Activated CD8-positive, alpha-beta T cell treated with anti-CD3 and anti-CD28 coated beads for 36 hours (primary cell): ENCODE measurements at regions not wholly inside any gene's neighbourhood (a gene's known extent, or its start where the extent isn't known, plus 50 kb on each side); places are given as distances from the start of the nearest gene placed in this dataset.
"Not testable (repeated sequence)": the region's sequence is repeated elsewhere in the genome, so short reads cannot be mapped to it uniquely, and the experiment has no call there.

Experiments
- ATAC-seq: fragments of 200-7000 bp; cut with Tn5 transposase; one replicate; pipeline ENCODE4 v1.10.0; 2021; ENCODE audit warnings: mild to moderate bottlenecking, moderate library complexity
- CTCF ChIA-PET: fragments of 350-600 bp; sonication (Branson Sonifier 250); formaldehyde crosslinking; loops from one replicate; lab custom pipeline; 2021; ENCODE audit warnings: antibody characterized with exemption; lab: Charles Lee
- POLR2A ChIA-PET: fragments of 350-600 bp; sonication (Branson Sonifier 250); formaldehyde crosslinking; loops from one replicate; lab custom pipeline; 2021; ENCODE audit warnings: antibody characterized with exemption; lab: Charles Lee
- DNase-seq: peaks from one replicate; pipeline ENCODE4 v3.0.0-alpha.2; 2020
- H3K27ac Mint-ChIP-seq: one replicate; pipeline ENCODE4 v1.8.0; 2021; ENCODE audit warnings: mild to moderate bottlenecking, mixed read lengths
- H3K27me3 Mint-ChIP-seq: one replicate; pipeline ENCODE4 v1.8.0; 2021; ENCODE audit warnings: mixed read lengths
- H3K36me3 Mint-ChIP-seq: one replicate; pipeline ENCODE4 v1.8.0; 2021; ENCODE audit warnings: low read depth, mixed read lengths
- H3K4me1 Mint-ChIP-seq: one replicate; pipeline ENCODE4 v1.8.0; 2021; ENCODE audit warnings: low read depth, mixed read lengths
- H3K4me3 Mint-ChIP-seq: one replicate; pipeline ENCODE4 v1.8.0; 2021; ENCODE audit warnings: mild to moderate bottlenecking, moderate library complexity, mixed read lengths
- H3K9me3 Mint-ChIP-seq: one replicate; pipeline ENCODE4 v1.8.0; 2021; ENCODE audit warnings: mixed read lengths
- intact Hi-C: fragments of 100-400 bp; cut with micrococcal nuclease; formaldehyde crosslinking; loops from one replicate; pipeline ENCODE4 v1.10.0; 2022
- TF ChIP-seq, protein P1 (sequence below): fragments of 200-600 bp; IDR thresholded peaks from one replicate; pipeline ENCODE4 v1.8.0; 2022; ENCODE audit warnings: antibody characterized with exemption, mild to moderate bottlenecking

DNA sequence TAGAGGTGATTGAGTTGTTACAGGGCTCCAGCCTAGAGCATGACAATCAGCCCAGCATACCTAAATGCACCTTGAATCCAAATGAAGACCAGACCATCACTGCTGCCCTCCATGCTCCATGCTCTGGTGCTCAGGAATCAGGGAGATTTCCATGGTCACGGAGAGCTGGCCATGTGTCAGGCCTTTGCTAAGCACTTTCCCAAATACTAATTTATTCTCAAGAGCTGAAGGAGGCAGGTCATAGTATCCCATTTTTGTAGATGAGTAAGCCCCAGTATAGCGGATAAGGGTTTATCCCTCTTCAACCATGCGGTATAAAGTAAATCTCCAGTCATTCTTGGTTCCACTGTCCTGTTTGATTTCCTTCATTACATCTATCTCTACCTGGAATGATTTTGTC, 240.8 kb downstream of the TFAP2A start:
- intact Hi-C loops, result no loop called here
- ChIA-PET POLR2A (no interaction called here), CTCF (no interaction called here)
- DNase-seq, result no peak
- TF ChIP-seq, protein P1, sequence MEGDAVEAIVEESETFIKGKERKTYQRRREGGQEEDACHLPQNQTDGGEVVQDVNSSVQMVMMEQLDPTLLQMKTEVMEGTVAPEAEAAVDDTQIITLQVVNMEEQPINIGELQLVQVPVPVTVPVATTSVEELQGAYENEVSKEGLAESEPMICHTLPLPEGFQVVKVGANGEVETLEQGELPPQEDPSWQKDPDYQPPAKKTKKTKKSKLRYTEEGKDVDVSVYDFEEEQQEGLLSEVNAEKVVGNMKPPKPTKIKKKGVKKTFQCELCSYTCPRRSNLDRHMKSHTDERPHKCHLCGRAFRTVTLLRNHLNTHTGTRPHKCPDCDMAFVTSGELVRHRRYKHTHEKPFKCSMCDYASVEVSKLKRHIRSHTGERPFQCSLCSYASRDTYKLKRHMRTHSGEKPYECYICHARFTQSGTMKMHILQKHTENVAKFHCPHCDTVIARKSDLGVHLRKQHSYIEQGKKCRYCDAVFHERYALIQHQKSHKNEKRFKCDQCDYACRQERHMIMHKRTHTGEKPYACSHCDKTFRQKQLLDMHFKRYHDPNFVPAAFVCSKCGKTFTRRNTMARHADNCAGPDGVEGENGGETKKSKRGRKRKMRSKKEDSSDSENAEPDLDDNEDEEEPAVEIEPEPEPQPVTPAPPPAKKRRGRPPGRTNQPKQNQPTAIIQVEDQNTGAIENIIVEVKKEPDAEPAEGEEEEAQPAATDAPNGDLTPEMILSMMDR, result no peak
- Mint-ChIP-seq H3K4me1 (no peaks in the 10 kb centered on the region), H3K4me3 (no peak overlapping the region), H3K27ac (no peak overlapping the region), H3K27me3 (peaks cover 1% of the 10 kb centered on the region), H3K9me3 (no peaks in the 10 kb centered on the region), H3K36me3 (no peaks in the 10 kb centered on the region)
- no peak for ATAC-seq

DNA sequence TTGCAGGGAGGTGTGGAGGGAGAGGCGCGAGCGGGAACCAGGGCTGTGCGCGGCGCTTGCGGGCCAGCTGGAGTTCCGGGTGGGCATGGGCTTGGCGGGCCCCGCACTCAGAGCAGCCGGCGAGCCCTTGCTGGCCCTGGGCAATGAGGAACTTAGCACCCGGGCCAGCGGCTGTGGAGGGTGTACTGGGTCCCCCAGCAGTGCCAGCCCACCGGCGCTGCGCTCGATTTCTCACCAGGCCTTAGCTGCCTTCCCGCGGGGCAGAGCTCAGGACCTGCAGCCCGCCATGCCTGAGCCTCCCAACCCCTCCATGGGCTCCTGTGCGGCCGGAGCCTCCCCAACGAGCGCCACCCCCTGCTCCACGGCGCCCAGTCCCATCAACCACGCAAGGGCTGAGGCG, 243.2 kb downstream of the TFAP2A start:
- intact Hi-C loops, H3K27ac Mint-ChIP-seq, H3K9me3 Mint-ChIP-seq, POLR2A ChIA-PET, H3K36me3 Mint-ChIP-seq, CTCF ChIA-PET, DNase-seq, ATAC-seq, H3K27me3 Mint-ChIP-seq, H3K4me1 Mint-ChIP-seq, H3K4me3 Mint-ChIP-seq: not testable (repeated sequence)

GRCh38 chr6:10170816-10171215, 244.1 kb downstream of the TFAP2A start:
- ATAC-seq, result no peak
- intact Hi-C loops, result no loop called here
- POLR2A ChIA-PET, result no interaction called here

DNA sequence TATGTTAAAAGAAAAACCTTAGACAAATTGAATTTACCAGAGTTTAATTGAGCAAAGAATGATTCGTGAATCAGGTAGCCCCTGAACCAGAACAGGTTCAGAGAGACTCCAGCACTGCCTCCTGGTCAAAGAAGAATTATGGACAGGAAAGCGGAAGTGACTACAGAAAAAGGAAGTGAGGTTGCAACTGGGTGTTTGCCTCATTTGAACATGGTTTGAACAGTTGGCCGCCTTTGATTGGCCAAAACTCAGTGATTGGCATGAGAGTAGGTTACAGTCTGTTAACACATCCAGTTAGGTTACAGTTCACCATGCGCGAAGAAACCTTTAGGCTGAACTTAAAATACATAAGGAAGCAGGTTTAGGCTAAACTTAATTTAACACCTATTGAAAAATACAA, 248.8 kb downstream of the TFAP2A start:
- no peaks in the 10 kb centered on the region for H3K36me3 Mint-ChIP-seq
- ChIA-PET POLR2A (no interaction called here), CTCF (no interaction called here)
- intact Hi-C loops, result no loop called here
- ATAC-seq (no peak), DNase-seq (no peak)
- H3K27me3 Mint-ChIP-seq, result no peaks in the 10 kb centered on the region
- TF ChIP-seq, protein P1, result no peak
- H3K4me3 Mint-ChIP-seq, result no peak overlapping the region
- H3K4me1 Mint-ChIP-seq, result no peaks in the 10 kb centered on the region
- H3K9me3 Mint-ChIP-seq, result no peaks in the 10 kb centered on the region
- no peak overlapping the region for H3K27ac Mint-ChIP-seq

More at GRCh38 chr6:10170816-10171215, 244.1 kb downstream of the TFAP2A start:
- no peak overlapping the region for H3K27ac Mint-ChIP-seq
- no peak overlapping the region for H3K4me3 Mint-ChIP-seq
- H3K36me3 Mint-ChIP-seq, result no peaks in the 10 kb centered on the region
- no peak for DNase-seq
- no peaks in the 10 kb centered on the region for H3K4me1 Mint-ChIP-seq
- H3K27me3 Mint-ChIP-seq, result peaks cover 1% of the 10 kb centered on the region
- no peaks in the 10 kb centered on the region for H3K9me3 Mint-ChIP-seq
- CTCF ChIA-PET, result no interaction called here
- TF ChIP-seq, protein P1, result no peak

DNA sequence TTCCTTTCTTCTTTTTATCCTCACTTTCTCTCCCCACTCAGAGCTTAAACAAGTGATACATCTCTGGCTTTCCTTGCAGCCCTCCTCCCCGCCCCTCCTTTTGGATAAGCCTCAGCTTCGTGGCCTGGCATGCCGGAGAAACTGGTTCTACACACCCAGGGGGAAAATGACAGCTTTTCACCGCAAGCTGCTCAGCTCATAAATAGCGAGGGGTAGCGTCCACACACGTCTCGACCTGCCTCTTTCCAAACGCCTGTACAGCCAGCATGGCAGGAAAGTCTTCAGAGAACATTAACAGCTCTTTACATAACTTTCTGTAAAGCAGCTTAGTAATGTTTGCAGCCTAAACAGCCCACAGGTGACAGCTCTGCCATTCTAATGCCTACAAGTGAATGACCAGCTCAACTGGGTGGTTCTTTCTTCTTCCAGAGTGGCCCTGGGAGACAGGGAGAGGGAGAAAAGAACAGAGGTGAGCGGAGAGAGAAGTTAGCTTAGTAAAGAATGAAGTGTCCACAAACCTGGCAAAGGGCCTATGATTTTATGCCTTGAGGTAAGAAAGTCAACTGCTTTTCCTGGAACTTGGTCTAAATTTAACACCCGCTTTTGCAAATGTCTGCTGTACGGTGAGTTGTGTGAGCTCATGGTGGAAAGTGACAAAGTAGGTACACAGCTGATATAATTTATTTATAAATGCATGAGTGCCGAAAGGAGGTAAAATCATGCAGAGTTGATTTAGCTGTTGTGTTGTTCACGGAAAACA, 251.5 kb downstream of the TFAP2A start:
- Mint-ChIP-seq H3K27me3 (no peaks in the 10 kb centered on the region), H3K36me3 (no peaks in the 10 kb centered on the region), H3K27ac (no peak overlapping the region), H3K9me3 (no peaks in the 10 kb centered on the region), H3K4me1 (no peaks in the 10 kb centered on the region), H3K4me3 (no peak overlapping the region)
- ATAC-seq (no peak), DNase-seq (no peak)
- TF ChIP-seq, protein P1, result no peak
- intact Hi-C loops, result no loop called here
- ChIA-PET POLR2A (no interaction called here), CTCF (no interaction called here)
